Lower lobe of right lung (tissue), 2 donors: ENCODE measurements at regions not wholly inside any gene's neighbourhood (a gene's known extent, or its start where the extent isn't known, plus 50 kb on each side); places are given as distances from the start of the nearest gene placed in this dataset.

ENCODE experiments used
- ATAC-seq, 2 donors: fragments of 200-7000 bp; cut with Tn5 transposase; one replicate each; pipeline ENCODE4 v1.9.1; 2020 to 2022; ENCODE audit warnings: mild to moderate bottlenecking in 2 of 2, moderate library complexity in 2 of 2
- DNase-seq: peaks from one replicate; pipeline ENCODE4 v3.0.0-alpha.2; 2020
- H3K27ac ChIP-seq: fragments of 200-600 bp; one replicate; pipeline ENCODE4 v1.8.0; 2022
- H3K27me3 ChIP-seq: fragments of 200-600 bp; one replicate; pipeline ENCODE4 v1.8.0; 2022; ENCODE audit warnings: low read depth
- H3K36me3 ChIP-seq: fragments of 200-600 bp; one replicate; pipeline ENCODE4 v1.8.0; 2022; ENCODE audit warnings: mild to moderate bottlenecking
- H3K4me1 ChIP-seq: fragments of 200-600 bp; one replicate; pipeline ENCODE4 v1.8.0; 2022
- H3K4me3 ChIP-seq: fragments of 200-600 bp; one replicate; pipeline ENCODE4 v1.8.0; 2022; ENCODE audit warnings: mild to moderate bottlenecking
- H3K9me3 ChIP-seq: fragments of 200-600 bp; one replicate; pipeline ENCODE4 v1.8.0; 2022
- CTCF ChIP-seq: fragments of 200-600 bp; IDR thresholded peaks from one replicate; pipeline ENCODE4 v1.8.0; 2022; ENCODE audit warnings: antibody characterized with exemption, mild to moderate bottlenecking
- intact Hi-C: fragments of 100-400 bp; cut with DNase I; formaldehyde crosslinking; loops from one replicate; pipeline ENCODE4 v1.11.0; 2022
- donor health status: DM: no; HTN: yes; CAD: no; lungs with severe emphysema.

- no peaks in the 10 kb centered on the region for H3K36me3 ChIP-seq
- H3K9me3 ChIP-seq = no peaks in the 10 kb centered on the region
- no peaks in the 10 kb centered on the region for H3K4me1 ChIP-seq
- H3K27ac ChIP-seq = no peak overlapping the region
- DNase-seq (no peak), ATAC-seq (no peak)
- TF ChIP-seq CTCF = no peak
- no peak overlapping the region for H3K4me3 ChIP-seq
- intact Hi-C loops = no loop called here
- H3K27me3 ChIP-seq = peaks cover 2% of the 10 kb centered on the region
Measured at GRCh38 chr22:47574556-47574955, 812.1 kb downstream of the TBC1D22A start.

GRCh38 chr22:47573141-47573540 is 810.7 kb downstream of the TBC1D22A start:
- ATAC-seq = no peak
- H3K27ac ChIP-seq = no peak overlapping the region
- no peaks in the 10 kb centered on the region for H3K9me3 ChIP-seq
- H3K4me1 ChIP-seq = no peaks in the 10 kb centered on the region
- H3K36me3 ChIP-seq = no peaks in the 10 kb centered on the region
- H3K4me3 ChIP-seq = no peak overlapping the region
- DNase-seq = no peak
- no peak for TF ChIP-seq CTCF
- intact Hi-C loops = no loop called here
- H3K27me3 ChIP-seq = peaks cover 2% of the 10 kb centered on the region

- Histone ChIP-seq H3K9me3 (no peaks in the 10 kb centered on the region), H3K36me3 (no peaks in the 10 kb centered on the region), H3K27ac (no peak overlapping the region), H3K27me3 (peaks cover 2% of the 10 kb centered on the region), H3K4me3 (no peak overlapping the region), H3K4me1 (no peaks in the 10 kb centered on the region)
- no peak for ATAC-seq
- no peak for DNase-seq
- no peak for TF ChIP-seq CTCF
- intact Hi-C loops = no loop called here
Measured at GRCh38 chr22:47572443-47572842, 810.0 kb downstream of the TBC1D22A start.

- no peak overlapping the region for H3K27ac ChIP-seq
Measured at GRCh38 chr22:47571616-47572015, 809.2 kb downstream of the TBC1D22A start.

GRCh38 chr22:47570851-47571250 is 808.4 kb downstream of the TBC1D22A start:
- peaks cover 2% of the 10 kb centered on the region for H3K27me3 ChIP-seq
- no peak overlapping the region for H3K4me3 ChIP-seq
- H3K4me1 ChIP-seq = no peaks in the 10 kb centered on the region
- no peaks in the 10 kb centered on the region for H3K36me3 ChIP-seq
- DNase-seq (no peak), ATAC-seq (no peak)
- TF ChIP-seq CTCF = no peak
- intact Hi-C loops = no loop called here
- no peaks in the 10 kb centered on the region for H3K9me3 ChIP-seq
- H3K27ac ChIP-seq = no peak overlapping the region

More at GRCh38 chr22:47571616-47572015, 809.2 kb downstream of the TBC1D22A start:
- no peak for TF ChIP-seq CTCF
- DNase-seq (no peak), ATAC-seq (no peak)
- no peak overlapping the region for H3K4me3 ChIP-seq
- intact Hi-C loops = no loop called here
- no peaks in the 10 kb centered on the region for H3K9me3 ChIP-seq
- peaks cover 2% of the 10 kb centered on the region for H3K27me3 ChIP-seq
- H3K4me1 ChIP-seq = no peaks in the 10 kb centered on the region
- H3K36me3 ChIP-seq = no peaks in the 10 kb centered on the region

GRCh38 chr22:47570300-47570685 is 807.8 kb downstream of the TBC1D22A start:
- H3K4me1 ChIP-seq = no peaks in the 10 kb centered on the region
- no peak for TF ChIP-seq CTCF
- H3K27ac ChIP-seq = no peak overlapping the region
- no peak for DNase-seq
- H3K9me3 ChIP-seq = no peaks in the 10 kb centered on the region
- intact Hi-C loops = no loop called here
- no peak for ATAC-seq
- peaks cover 2% of the 10 kb centered on the region for H3K27me3 ChIP-seq
- H3K4me3 ChIP-seq = no peak overlapping the region
- H3K36me3 ChIP-seq = no peaks in the 10 kb centered on the region
